ENCODE measurements at regions not wholly inside any gene's neighbourhood (a gene's known extent, or its start where the extent isn't known, plus 50 kb on each side); places are given as distances from the start of the nearest gene placed in this dataset.

DNA sequence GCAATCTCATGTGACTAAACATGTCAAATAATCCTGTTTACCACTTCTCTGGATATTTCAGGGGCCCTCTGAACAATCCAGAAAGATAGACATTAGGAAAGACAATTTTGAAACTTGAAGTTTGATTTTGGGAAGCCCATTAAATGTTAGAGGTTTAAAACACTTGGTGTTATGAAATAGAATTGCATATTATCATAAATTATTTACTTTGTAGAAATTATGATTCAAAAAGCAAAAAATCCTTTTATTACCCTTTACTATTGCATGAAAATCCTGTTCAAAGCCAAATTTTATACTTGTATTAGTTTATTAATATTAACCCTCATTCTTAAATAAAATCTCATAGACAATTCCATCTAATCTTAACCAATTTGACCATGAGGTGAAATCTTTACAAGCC, 1091.5 kb upstream of the ALCAM start:
- H3K4me3 ChIP-seq (ENCODE audit: low read depth, low read length) = no peak overlapping the region
- TF ChIP-seq, protein P1, sequence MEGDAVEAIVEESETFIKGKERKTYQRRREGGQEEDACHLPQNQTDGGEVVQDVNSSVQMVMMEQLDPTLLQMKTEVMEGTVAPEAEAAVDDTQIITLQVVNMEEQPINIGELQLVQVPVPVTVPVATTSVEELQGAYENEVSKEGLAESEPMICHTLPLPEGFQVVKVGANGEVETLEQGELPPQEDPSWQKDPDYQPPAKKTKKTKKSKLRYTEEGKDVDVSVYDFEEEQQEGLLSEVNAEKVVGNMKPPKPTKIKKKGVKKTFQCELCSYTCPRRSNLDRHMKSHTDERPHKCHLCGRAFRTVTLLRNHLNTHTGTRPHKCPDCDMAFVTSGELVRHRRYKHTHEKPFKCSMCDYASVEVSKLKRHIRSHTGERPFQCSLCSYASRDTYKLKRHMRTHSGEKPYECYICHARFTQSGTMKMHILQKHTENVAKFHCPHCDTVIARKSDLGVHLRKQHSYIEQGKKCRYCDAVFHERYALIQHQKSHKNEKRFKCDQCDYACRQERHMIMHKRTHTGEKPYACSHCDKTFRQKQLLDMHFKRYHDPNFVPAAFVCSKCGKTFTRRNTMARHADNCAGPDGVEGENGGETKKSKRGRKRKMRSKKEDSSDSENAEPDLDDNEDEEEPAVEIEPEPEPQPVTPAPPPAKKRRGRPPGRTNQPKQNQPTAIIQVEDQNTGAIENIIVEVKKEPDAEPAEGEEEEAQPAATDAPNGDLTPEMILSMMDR (IDR thresholded peaks at IDR 0.05; ENCODE audit: insufficient read depth, low read length) = no peak
- no peak for DNase-seq (ENCODE audit: low read depth)

DNA sequence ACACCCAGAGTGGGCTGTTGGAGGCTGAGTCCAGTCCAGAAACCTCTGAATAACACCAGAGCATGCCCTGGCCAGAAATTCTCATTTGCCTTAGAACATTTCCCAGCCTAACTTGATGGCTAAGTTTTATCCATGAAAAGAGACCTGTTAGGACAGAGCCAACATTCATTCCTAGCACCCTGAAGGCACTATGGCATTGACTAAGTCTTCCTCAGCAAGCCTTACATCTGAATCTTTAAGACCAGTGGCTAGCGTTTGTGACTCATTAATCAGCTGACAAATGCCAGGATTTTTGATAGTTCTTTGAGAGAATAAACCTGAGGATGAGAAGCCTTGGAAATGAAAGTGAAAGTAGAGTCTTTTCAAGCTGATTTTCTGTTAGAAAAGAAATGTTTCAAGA, 1087.1 kb upstream of the ALCAM start:
- peak; percentile 64 for DNase-seq (ENCODE audit: low read depth)
- TF ChIP-seq, protein P1 (IDR thresholded peaks at IDR 0.05; ENCODE audit: insufficient read depth, low read length) = no peak
- H3K4me3 ChIP-seq (ENCODE audit: low read depth, low read length) = peak overlapping the region; percentile 36

DNA sequence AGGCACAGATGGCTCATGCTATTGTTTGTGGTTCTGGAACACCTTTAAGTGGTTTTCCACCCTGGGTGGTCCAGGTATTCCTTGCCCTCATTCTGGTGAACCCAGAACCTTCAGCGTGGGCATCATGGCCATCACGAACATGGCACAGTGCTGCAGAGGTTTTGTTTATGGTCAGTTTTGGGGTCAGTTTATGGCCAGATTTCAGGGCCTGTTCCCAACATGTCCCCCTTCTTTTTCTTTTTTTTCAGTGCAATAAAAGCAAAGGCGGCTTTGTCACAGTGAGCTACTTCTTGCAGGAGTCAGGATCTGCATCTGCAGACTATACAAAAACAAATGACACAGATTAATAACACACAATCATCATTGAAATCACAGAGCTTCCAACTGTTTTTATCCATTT, 1085.0 kb upstream of the ALCAM start:
- no peak overlapping the region for H3K4me3 ChIP-seq (ENCODE audit: low read depth, low read length)
- no peak for DNase-seq (ENCODE audit: low read depth)
- TF ChIP-seq, protein P1 (IDR thresholded peaks at IDR 0.05; ENCODE audit: insufficient read depth, low read length) = no peak

DNA sequence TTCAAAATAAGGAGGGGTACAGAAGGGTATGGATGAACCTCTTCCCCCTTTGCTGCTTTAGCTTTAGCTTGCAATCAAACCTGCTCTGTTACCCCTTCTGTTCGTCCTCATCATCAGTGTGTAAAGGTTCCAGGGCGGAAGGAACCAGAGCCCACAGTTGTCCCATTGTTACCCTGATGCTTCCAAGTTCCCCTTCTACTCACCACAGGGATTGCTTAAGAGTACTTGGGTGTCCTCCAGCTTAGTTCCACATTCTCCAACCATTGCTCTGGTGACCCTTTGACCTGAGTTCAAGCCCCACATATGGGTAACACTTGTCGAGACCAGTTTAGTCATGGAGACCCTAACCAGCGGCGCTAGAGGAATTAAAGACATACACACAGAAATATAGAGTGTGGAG, 1080.1 kb upstream of the ALCAM start:
- no peak for DNase-seq (ENCODE audit: low read depth)
- H3K4me3 ChIP-seq (ENCODE audit: low read depth, low read length) = no peak overlapping the region
- TF ChIP-seq, protein P1 (IDR thresholded peaks at IDR 0.05; ENCODE audit: insufficient read depth, low read length) = no peak

DNA sequence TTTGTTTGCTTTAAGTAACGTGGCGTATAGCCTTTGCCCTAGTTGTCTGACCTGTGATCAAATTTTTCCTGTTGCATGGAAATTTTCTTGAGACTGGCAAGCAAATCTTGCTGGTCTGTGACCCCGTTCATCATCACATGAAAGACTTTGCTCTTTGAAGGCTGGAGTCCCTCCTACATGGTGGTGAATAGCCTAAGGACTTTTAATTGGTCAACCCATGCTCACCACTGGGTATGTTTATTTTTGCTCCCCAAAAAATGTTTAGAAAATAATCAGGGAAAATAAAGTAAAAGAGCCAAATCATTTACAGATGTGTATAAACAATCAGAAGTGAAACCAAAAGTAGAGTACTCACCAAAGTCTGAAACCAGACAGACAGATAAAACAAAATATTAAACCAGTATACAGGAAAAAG, 1075.3 kb upstream of the ALCAM start:
- peak overlapping the region; percentile 45 for H3K4me3 ChIP-seq (ENCODE audit: low read depth, low read length)
- TF ChIP-seq, protein P1 (IDR thresholded peaks at IDR 0.05; ENCODE audit: insufficient read depth, low read length) = no peak
- DNase-seq (ENCODE audit: low read depth) = peak; percentile 19

DNA sequence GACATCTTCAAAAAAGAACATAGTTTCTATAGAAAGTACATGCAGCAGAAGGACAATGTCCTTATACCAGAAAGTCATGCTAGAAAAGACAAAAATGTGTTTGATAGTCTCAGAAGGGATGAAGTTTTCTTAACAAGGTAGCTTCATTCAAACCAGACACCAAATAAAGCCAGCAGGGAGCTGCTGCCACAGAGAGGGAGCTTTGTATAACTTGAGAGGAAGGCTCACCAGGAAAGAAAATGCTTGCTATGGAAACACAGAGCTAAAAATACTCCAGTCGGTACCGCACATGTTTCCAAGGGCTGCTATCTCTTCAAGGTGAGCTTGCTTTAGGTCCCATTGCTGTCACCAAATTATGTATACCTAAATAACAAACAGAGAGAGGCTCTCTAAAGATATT, 1074.8 kb upstream of the ALCAM start:
- TF ChIP-seq, protein P1 (IDR thresholded peaks at IDR 0.05; ENCODE audit: insufficient read depth, low read length) = no peak
- H3K4me3 ChIP-seq (ENCODE audit: low read depth, low read length) = peak overlapping the region; percentile 20
- DNase-seq (ENCODE audit: low read depth) = peak; percentile 15

DNA sequence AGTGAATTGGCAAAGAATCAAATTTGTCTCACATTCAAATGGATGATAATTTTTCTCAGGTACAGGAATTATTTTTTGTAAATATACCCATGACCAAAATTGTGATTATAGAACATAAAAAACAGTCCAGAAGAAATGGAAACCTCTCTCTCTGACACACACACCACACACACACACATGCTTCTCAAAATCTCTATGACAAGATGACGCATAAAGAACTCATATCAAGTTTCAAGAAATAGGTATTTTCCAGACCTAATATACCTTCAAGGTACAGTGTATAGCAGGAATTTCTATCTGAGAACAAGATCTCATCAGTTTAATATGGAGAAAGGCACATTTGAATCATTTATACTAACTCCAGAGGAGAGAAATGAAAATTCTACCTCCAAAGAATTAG, 1069.1 kb upstream of the ALCAM start:
- TF ChIP-seq, protein P1 (IDR thresholded peaks at IDR 0.05; ENCODE audit: insufficient read depth, low read length) = no peak
- no peak for DNase-seq (ENCODE audit: low read depth)
- no peak overlapping the region for H3K4me3 ChIP-seq (ENCODE audit: low read depth, low read length)

Measured in fibroblast of the aortic adventitia (primary cell).